Ovary (tissue), 7 donors: ENCODE measurements at regions not wholly inside any gene's neighbourhood (a gene's known extent, or its start where the extent isn't known, plus 50 kb on each side); places are given as distances from the start of the nearest gene placed in this dataset.

ENCODE experiments used
- DNase-seq, 5 donors: peaks; one replicate each; pipeline ENCODE4 v3.0.0-alpha.2; 2019 to 2020
- H3K27ac ChIP-seq, 2 donors: fragments of 200-600 bp; one replicate each; pipeline versions ENCODE4 v1.5.1 to v1.8.0; 2019 to 2022
- H3K27me3 ChIP-seq: fragments of 200-600 bp; one replicate; pipeline ENCODE4 v1.8.0; 2022
- H3K36me3 ChIP-seq: fragments of 200-600 bp; sonication (generic); one replicate; pipeline ENCODE4 v1.5.1; 2019
- H3K4me1 ChIP-seq: one replicate; pipeline ENCODE4 v1.8.1; 2013; ENCODE audit warnings: mild to moderate bottlenecking, moderate library complexity; ENCODE audit not compliant: insufficient read depth
- H3K4me3 ChIP-seq: fragments of 200-600 bp; sonication (generic); one replicate; pipeline ENCODE4 v1.5.1; 2017
- H3K9me3 ChIP-seq, 2 donors: fragments of 200-600 bp in 1 of 2; sonication (generic) in 1 of 2; one replicate each; pipeline versions ENCODE4 v1.5.1 to v1.8.1; 2013 to 2019; ENCODE audit warnings: mild to moderate bottlenecking in 1 of 2, moderate library complexity in 1 of 2
- CTCF ChIP-seq, 3 donors: fragments of 450-650 bp in 2 of 3; fragments of 200-600 bp in 1 of 3; IDR thresholded peaks; one replicate each; pipeline versions ENCODE4 v1.5.1 to v1.8.0; 2016 to 2022; ENCODE audit warnings: antibody characterized with exemption in 3 of 3, mild to moderate bottlenecking in 1 of 3
- EP300 ChIP-seq: sonication (generic); formaldehyde crosslinking; IDR thresholded peaks from one replicate; pipeline ENCODE4 v1.6.1; 2017; ENCODE audit warnings: antibody characterized with exemption
- POLR2A ChIP-seq: fragments of 450-650 bp; IDR thresholded peaks from one replicate; pipeline ENCODE4 v1.6.1; 2017; ENCODE audit warnings: antibody characterized with exemption, mild to moderate bottlenecking, moderate library complexity
- WGBS, 3 donors: extraction: QIAGEN DNeasy Blood & Tissue Kit in 1 of 3; methylation state at CpG; one replicate each; pipeline versions ENCODE4 v1.1.5 to v1.1.7; 2013 to 2017; 5-methylcytosine and 5-hydroxymethylcytosine counted together
- intact Hi-C, 4 donors: fragments of 100-400 bp; cut with DNase I; formaldehyde crosslinking; loops; one replicate each; pipeline versions ENCODE4 v1.11.0 to v1.15.1; 2022 to 2023
- donor health status: DM: no; HTN: no; CAD: no; lungs with moderate emphysema.
- donor health status: DM: no; HTN: no; CAD: no.
- donor health status: Bipolar disorder and iron deficiency.
- donor health status: DM: no; HTN: no; CAD: no.
- donor health status: DM: yes; HTN: yes; CAD: no.

GRCh38 chr1:24993871-24994580 is 64.0 kb upstream of the RUNX3 start:
- Histone ChIP-seq H3K9me3 (no peaks in the 10 kb centered on the region), H3K4me3 (no peak overlapping the region), H3K4me1 (no peaks in the 10 kb centered on the region), H3K27ac (no peak overlapping the region), H3K27me3 (no peaks in the 10 kb centered on the region), H3K36me3 (no peaks in the 10 kb centered on the region)
- 86 to 88% (median 87%) methylated on average over 16 of the region's 16 CpGs for WGBS, 3 donors
- DNase-seq, result no peak
- no peak for TF ChIP-seq EP300
- TF ChIP-seq CTCF (IDR thresholded peaks at IDR 0.05), result no peak
- no peak for TF ChIP-seq POLR2A
- intact Hi-C loops, result no loop called here

- no peaks in the 10 kb centered on the region for H3K4me1 ChIP-seq
- TF ChIP-seq CTCF (IDR thresholded peaks at IDR 0.05) (no peak), EP300 (no peak), POLR2A (no peak)
- no peak for DNase-seq
- H3K9me3 ChIP-seq, result no peaks in the 10 kb centered on the region
- 39 to 52% (median 47%) methylated on average over 12 of the region's 12 CpGs for WGBS, 3 donors
- no peak overlapping the region for H3K27ac ChIP-seq
- H3K36me3 ChIP-seq, result no peaks in the 10 kb centered on the region
- H3K4me3 ChIP-seq, result no peak overlapping the region
- no peaks in the 10 kb centered on the region for H3K27me3 ChIP-seq
- intact Hi-C loops, result no loop called here
Observed at GRCh38 chr1:24992761-24993211, 62.7 kb upstream of the RUNX3 start.

GRCh38 chr1:24992124-24992760 is 62.2 kb upstream of the RUNX3 start:
- no peak overlapping the region for H3K4me3 ChIP-seq
- H3K4me1 ChIP-seq, result no peaks in the 10 kb centered on the region
- H3K9me3 ChIP-seq, result no peaks in the 10 kb centered on the region
- H3K36me3 ChIP-seq, result no peaks in the 10 kb centered on the region
- no peaks in the 10 kb centered on the region for H3K27me3 ChIP-seq
- DNase-seq, result no peak
- TF ChIP-seq POLR2A (no peak), EP300 (no peak)
- no peak overlapping the region for H3K27ac ChIP-seq
- intact Hi-C loops, result no loop called here
- WGBS, 3 donors, result 64 to 81% (median 72%) methylated on average over 11 of the region's 11 CpGs

- no peak for DNase-seq
- no peak overlapping the region for H3K4me3 ChIP-seq
- H3K4me1 ChIP-seq, result no peaks in the 10 kb centered on the region
- H3K27ac ChIP-seq, result no peak overlapping the region
- 72 to 80% (median 77%) methylated on average over 7 of the region's 7 CpGs for WGBS, 3 donors
- H3K9me3 ChIP-seq, result no peaks in the 10 kb centered on the region
- no peaks in the 10 kb centered on the region for H3K36me3 ChIP-seq
- intact Hi-C loops, result no loop called here
- TF ChIP-seq POLR2A (no peak), EP300 (no peak), CTCF (IDR thresholded peaks at IDR 0.05) (no peak)
- H3K27me3 ChIP-seq, result no peaks in the 10 kb centered on the region
Observed at GRCh38 chr1:24991697-24992096, 61.6 kb upstream of the RUNX3 start.
